ENCODE measurements at regions not wholly inside any gene's neighbourhood (a gene's known extent, or its start where the extent isn't known, plus 50 kb on each side); places are given as distances from the start of the nearest gene placed in this dataset.
"Not testable (repeated sequence)": the region's sequence is repeated elsewhere in the genome, so short reads cannot be mapped to it uniquely, and the experiment has no call there.

DNA sequence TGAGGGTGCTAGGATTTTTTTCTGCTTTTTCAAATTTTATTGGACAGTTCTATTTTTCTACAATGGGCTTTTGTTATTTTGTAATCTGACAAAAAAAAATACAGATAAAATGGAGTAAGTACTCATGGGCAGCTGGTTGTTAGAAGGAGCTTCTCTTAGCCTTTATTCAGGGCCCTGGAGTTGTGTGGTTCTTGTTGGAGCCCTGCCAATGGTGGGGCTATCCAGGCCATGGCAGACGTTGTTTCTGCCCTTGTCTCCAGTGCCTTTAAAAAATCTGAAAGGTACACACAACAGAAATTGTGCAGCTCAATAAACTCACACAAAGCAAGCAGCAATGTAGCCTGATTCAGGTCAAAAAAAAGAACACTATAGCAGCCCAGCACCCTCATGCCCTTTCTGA is 153.5 kb upstream of the GALNT2 start:
- no peak for DNase-seq (ENCODE audit: low spot score)
- FAIRE-seq: no peak

DNA sequence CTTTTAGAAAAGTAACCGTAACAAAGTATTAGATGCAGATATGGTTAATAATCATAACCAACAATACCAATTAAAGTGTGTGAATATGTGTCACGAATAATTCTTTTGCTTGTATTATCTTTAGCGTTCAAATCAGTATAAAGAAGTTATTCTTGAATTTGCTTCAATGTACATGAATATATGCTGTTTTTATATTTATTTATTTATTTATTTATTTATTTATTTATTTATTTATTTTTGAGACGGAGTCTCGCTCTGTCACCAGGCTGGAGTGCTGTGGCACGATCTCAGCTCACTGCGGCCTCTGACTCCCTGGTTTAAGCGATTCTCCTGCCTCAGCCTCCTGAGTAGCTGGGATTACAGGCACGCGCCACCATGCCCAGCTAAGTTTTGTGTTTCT is 147.6 kb upstream of the GALNT2 start:
- FAIRE-seq; DNase-seq (ENCODE audit: low spot score): not testable (repeated sequence)

DNA sequence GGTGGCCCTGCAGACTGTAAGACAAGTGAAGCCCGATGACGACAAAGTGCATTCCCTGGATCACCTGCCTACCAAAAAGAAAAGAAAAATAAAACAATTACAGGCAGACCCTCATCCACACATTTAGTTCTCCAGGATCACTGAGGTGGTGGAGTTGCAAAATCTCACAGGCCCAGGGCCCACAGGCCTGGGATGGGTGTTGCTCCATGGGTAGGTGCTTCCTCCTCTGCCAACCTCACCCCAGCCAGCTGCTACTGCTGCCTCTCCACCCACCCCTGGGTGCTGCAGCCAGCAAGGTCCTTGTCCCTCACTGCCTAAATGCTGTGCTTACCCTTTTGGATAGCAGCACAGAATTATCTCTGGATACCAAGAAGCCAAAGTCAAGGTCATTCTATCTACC is 146.4 kb upstream of the GALNT2 start:
- DNase-seq (ENCODE audit: low spot score) (no peak), FAIRE-seq (no peak)

DNA sequence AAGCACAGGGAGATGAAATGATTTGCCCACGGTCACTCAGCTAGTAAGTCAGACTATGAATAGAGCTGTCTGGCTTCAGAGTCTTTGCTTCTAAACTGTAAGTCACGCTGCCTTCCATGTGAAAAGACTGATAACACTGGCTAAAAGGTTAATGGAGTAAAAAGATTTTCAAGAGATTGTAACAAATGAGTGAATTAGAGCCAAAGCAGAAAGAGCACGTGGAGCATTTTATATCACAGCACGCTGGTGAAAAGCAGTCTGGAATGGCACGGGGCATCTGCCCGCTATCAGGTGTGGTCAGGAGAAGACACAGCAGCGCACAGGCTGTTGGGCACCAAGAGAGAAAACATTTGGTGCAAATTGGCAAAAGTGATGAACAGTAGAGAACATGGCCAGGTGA is 144.8 kb upstream of the GALNT2 start:
- FAIRE-seq (no peak), DNase-seq (ENCODE audit: low spot score) (no peak)

DNA sequence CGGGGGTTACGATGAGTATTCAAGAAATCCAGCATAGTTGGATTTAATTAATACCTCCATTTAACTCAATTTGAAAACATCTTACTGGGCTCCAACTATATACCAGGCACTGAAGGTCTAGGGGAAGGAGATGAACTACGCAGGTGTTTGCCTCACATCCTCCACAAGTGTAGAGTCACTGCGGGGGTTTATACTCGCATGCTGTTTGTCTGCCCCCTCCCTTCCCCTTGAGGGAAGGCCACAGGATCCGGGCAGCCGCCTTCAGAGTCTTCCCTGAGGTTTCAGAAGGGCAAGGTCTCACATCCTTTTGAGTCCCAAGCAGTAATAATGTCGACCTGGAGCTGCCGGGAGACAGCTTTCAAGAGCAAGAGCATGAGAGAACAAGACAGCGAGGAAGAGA is 142.4 kb upstream of the GALNT2 start:
- FAIRE-seq (no peak), DNase-seq (ENCODE audit: low spot score) (no peak)

DNA sequence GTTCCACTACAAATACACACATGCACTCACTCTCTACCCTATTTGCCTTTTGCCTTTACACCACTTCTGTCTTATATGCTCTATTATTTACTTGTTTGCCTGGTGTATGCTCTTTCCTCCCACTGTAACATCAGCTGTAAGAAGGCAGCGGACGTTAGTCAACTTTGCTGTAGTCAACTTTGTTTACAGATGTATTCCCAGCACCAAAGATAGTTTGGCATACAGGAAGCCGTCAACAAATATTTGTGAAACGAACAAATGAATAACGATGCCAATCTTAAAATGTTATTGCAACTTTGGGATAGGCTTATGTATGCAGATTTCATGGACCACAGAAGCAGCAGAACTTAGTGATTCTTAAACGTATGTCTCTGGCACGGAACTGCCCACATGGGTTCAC is 138.3 kb upstream of the GALNT2 start:
- DNase-seq (ENCODE audit: low spot score) (no peak), FAIRE-seq (no peak)

DNA sequence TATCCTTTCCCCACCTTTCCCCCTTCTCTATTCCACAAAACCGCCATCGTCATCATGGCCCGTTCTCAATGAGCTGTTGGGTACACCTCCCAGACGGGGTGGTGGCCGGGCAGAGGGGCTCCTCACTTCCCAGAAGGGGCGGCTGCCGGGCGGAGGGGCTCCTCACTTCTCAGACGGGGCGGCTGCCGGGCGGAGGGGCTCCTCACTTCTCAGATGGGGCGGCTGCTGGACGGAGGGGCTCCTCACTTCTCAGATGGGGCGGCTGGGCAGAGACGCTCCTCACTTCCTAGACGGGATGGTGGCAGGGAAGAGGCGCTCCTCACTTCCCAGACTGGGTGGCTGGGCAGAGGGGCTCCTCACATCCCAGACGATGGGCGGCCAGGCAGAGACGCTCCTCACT is 135.3 kb upstream of the GALNT2 start:
- DNase-seq (ENCODE audit: low spot score); FAIRE-seq: not testable (repeated sequence)

DNA sequence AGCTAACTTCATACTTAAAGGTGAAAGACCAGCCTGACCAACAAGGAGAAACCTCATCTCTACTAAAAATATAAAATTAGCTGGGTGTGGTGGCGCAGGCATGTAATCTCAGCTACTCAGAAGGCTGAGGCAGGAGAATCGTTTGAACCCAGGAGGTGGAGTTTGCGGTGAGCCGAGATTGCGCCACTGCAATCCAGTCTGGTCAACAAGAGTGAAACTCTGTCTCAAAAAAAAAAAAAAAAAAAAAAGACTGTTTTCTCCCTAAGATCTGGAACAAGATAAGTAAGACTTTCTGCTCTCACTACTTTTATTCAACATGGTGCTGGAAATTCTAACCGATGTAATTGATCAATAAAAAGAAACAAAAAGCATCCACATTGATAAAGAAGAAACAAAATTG is 131.9 kb upstream of the GALNT2 start:
- FAIRE-seq: not testable (repeated sequence)

DNA sequence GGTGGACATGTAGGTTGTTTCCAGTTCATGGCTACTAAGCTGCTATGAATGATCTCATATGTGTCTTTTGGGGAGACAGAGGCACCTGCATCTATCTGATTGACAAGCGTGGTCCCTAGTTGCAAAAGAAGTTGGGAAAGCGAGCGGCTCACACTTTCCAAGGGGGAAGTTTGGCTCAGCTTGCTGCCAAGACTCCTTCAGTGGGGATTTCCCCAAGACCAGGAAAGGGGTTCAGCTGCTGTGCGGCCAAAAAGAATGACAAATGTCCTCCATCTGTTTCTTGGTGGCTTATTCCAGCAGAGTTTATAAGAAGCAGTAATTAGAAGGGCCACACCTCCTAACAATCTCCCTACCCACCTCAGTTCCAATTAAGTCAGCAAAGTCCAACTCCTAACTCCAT is 128.5 kb upstream of the GALNT2 start:
- FAIRE-seq (no peak), DNase-seq (ENCODE audit: low spot score) (no peak)

More for the DNA sequence above, 131.9 kb upstream of the GALNT2 start:
- not testable (repeated sequence) for DNase-seq (ENCODE audit: low spot score)

DNA sequence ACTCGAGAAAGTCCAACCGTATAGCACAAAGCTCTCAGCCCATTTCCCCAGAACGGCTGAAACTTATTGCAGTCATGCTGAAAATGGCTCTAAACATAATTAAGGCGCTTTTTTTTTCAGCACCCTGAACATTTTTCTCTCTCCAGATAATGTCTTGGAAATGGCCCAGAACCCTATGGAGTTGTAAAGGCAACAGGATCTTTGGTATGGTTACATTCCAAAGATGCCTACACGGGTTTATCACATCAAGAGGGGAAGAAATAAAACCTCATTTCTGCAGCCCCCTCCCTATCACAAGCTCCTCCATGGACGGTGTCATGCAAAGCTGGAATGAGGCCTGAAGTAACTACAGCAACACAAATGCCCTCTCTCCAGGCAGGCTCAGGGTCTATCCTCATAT is 126.4 kb upstream of the GALNT2 start:
- no peak for DNase-seq (ENCODE audit: low spot score)

DNA sequence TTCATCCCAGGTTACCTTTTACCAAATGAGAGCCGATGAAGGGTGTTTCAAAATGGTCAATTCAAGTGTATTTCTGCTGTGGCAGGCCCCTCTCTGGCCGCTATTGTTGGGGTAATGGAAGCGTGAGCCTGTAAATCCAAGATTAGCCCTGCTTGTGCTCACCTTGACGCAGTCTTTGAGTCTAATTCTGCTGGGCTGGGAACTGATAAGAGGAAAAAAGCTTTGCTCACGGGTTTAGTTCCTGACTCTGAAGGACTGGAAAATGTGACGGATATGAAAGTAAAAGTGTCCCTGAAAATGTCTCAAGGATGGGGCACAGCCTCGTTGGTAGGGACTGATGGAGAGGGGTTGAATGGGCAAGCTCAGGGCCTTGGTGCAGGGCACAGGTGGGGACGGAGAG is 125.9 kb upstream of the GALNT2 start:
- FAIRE-seq (no peak), DNase-seq (ENCODE audit: low spot score) (no peak)

More for the DNA sequence above, 126.4 kb upstream of the GALNT2 start:
- FAIRE-seq: no peak

DNA sequence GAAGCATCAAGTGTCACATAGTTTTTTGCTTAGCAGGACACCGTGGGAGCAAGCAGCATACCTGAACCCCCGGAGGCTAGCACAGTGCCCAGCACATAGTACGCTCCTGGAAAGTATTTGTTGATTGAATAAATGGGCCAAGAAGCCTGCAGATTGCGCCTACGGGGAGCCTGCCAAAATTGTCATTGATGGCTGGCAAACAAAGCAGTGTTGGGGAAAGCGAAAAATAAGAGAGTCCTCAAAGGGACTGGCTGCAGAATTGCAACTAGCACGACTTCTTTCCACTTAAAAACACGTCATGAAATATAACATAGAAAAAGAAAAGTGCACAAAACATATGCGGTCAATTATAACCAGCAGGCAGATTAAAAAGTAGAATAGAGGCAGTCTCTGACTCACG is 125.2 kb upstream of the GALNT2 start:
- FAIRE-seq: no peak
- DNase-seq (ENCODE audit: low spot score): no peak

DNA sequence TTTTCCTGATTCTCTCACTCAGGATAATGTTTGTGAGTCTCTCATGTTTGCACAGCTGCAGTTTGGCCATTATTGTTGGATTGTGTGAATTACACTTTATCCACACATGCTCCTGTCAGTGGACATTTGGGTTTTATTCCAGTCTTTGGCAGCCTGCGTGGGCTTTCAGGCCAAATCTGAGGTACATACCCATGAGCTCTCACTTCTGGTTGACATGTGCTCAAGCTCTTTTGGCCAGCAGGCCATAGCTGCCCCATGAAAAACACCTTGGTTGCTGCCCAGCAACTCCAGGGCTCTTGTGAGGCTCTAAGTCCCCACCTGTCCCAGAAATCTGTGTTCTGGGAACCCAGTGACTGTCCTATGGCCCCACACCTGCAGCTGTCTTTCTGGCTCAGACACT is 124.5 kb upstream of the GALNT2 start:
- DNase-seq (ENCODE audit: low spot score) (no peak), FAIRE-seq (no peak)

DNA sequence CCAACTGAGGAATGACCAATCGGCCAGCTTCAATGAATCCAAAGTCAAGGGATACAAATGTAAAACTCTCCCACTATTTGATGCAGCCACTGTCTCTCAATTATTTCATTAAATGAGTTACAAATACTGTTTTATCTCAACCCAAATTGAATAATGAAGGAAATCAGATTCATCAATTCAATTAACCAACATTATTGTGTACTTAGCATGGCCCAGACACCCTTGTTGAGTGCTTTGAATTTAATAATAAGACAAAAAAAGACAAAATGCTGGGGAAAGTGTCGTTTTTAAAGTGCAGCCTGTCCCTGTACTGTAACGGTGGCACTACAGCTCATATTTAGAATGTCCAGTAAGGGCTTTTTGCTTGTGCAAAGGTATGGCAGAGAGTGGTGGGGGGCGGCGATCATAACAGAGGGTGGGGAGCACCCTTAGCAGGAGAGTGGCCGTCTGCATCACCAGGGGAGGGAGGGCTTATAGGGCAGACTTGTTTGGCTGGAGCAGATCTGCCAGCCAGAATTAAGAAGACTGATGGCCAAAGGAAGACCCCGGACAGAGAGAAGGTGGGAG is 123.8 kb upstream of the GALNT2 start:
- DNase-seq (ENCODE audit: low spot score) (no peak), FAIRE-seq (no peak)

DNA sequence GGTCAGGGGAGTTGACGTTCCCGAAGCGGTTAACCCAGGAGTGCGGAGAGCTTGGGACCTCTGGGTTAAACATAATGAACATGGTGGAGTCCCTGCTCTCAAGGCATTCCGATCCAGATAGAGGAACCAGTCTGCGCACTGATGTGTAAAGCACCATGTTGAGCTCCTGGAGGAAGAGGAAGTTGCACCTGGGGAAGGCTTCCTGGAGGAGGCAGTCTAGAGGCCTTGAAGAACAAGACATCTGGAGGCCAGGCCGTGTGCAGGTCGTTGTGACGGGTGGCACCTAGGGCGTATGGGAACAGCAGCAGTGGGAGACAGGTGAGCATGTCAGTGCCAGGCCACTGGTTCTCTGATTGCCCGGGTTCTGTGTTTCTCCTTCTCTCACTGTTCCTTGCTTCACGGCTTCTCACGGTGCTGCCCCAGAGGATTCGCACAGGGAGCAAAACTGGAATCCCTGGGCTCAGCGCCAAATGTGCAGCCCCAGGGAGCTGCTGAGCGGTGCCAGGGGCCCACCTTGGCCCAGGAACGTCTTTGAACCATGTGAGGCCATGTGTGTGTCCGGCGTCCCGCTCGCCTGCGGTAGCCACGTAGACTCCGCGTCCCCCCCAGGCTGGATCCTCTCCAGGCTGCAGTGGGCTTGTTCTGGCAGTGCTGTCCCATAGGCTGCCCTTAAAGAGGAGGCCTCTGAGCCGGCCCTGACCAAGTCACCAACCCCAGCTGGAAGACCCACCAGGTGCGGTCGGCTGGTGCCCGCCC is 122.9 kb upstream of the GALNT2 start:
- FAIRE-seq (no peak), DNase-seq (ENCODE audit: low spot score) (no peak)

DNA sequence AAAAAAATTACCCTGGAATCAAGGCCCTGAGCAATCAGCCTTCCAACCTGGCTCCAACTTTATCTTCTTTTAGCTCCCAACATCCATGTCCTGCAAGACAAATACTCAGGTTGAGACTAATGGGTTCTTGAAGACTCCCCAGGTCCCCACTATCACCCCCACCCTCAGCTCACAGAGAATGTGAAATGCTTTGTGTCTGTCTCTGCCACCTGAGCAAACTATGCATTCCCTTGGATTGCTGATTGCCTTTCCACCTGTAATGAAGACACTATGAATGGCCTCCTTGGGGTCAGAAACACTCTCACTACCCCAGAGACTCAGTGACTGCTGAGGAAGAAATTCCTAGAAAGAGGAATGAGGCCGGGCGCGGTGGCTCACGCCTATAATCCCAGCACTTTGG is 121.2 kb upstream of the GALNT2 start:
- DNase-seq (ENCODE audit: low spot score) (no peak), FAIRE-seq (no peak)

DNA sequence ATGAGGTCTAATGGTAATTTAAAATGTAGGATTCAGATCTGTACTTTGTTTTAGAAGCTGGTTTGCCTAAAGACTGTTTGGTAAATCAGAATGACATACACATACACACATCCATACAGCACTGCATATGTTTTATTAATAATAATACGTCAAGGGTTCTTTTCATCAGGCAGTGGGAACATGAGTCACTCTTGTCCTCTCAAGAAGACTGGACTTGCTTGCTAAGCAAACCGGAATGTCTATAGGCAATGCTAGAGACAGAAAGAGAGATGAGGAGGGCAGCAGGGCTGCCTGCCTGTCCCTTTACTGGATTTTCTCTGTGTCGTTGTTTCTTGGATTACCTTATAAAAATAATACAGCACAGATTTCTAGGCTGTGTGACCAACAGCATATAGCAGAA is 119.1 kb upstream of the GALNT2 start:
- DNase-seq (ENCODE audit: low spot score) (no peak), FAIRE-seq (no peak)

DNA sequence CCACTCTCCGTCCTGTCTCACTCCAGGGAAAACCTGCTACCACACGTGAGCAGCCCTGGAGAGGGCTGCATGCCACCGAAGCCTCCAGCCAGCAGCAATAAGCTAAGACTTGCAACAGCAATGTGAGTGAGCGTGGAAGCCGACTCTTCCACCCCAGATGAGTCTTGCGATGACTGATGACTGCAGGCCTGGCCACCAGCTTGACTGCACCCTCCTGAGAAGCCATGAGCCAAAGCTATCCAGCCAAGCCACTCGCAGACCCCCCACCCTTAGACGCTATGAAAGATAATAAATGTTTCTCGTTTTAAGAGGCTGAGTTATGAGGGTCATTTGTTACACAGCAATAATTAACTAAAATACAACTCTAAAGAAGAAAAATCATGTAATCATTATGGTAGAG is 118.6 kb upstream of the GALNT2 start:
- FAIRE-seq: no peak
- DNase-seq (ENCODE audit: low spot score): no peak

DNA sequence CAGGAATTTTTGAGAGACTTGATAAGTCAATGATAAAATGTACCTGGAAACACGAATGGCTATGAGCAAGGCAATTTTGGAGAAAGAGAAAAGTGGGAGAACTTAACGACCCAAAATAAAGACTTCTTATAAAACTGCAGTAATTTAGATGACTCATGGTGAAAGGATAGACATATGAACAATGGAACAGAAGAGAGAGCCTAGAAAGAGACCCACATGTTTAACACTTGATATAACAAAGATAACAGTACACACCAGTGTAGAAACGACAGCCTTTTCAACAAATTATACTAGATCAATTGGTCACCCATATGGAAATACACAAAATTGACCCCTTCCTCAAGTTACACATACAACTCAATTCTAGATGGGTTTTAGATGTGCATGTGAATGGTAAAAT is 117.5 kb upstream of the GALNT2 start:
- DNase-seq (ENCODE audit: low spot score) (no peak), FAIRE-seq (no peak)

DNA sequence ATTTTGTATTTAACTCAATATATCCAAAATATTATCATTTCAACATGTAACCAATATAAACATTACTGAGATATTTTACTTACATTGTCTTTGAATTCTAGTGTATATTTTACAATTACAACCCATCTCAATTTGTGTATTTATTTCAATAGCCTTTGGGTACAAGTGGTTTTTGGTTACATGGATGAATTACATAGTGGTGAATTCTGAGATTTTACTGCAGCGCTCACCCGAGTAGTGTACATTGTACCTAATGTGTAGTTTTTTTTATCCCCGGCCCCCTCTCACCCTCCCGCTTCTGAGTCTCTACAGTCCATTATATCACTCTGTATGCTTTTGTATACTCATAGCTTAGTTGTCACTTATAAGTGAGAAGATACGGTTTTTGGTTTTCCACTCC is 117.0 kb upstream of the GALNT2 start:
- DNase-seq (ENCODE audit: low spot score): no peak
- FAIRE-seq: no peak

DNA sequence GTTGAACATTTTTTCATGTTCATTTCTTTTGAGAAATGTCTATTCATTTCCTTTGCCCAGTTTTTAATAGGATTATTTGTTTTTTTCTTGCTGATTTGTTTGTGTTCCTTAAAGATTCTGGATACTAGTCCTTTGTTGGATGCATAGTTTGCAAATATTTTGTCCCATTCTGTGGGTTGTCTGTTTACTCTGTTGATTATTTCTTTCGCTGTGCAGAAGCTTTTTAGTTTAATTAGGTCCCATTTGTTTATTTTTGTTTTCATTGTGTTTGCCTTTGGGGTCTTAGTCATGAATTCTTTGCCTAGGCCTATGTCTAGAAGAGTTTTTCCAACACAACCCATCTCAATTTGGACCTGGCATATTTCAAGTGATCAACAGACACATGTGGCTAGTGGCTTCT is 116.1 kb upstream of the GALNT2 start:
- FAIRE-seq (no peak), DNase-seq (ENCODE audit: low spot score) (no peak)

DNA sequence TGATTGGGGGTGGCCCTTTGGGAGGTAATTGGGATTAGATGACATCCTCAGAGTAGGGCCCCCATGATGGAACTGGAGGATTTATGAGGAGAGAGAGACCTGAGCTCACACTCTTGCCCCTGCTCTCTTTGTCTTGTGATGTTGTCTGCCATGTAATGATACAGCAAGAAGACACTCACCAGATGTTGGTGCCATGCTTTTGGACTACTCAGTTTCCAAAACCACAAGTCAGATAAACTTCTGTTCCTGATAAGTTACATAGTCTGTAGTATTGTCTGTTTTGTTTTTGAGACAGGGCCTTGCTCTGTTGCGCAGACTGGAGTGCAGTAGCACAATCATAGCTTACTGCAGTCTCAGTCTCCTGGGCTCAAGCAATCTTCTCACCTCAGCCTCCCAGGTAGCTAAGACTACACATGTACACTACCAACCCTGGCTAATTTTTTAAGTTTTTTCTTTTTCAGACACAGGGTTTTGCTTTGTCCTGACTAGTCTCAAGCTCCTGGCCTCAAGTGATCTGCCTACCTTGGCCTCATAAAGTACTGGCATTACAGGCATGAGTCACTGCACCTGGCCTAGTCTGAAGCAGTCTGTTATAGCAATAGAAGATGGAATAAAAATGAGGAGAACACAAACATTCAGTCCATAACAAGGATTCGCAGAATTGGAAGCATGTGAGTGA is 115.0 kb upstream of the GALNT2 start:
- FAIRE-seq: no peak

More for the DNA sequence above, 115.0 kb upstream of the GALNT2 start:
- DNase-seq (ENCODE audit: low spot score): no peak
